Upper lobe of left lung (tissue), 6 donors: ENCODE measurements at regions not wholly inside any gene's neighbourhood (a gene's known extent, or its start where the extent isn't known, plus 50 kb on each side); places are given as distances from the start of the nearest gene placed in this dataset.
"Not testable (repeated sequence)": the region's sequence is repeated elsewhere in the genome, so short reads cannot be mapped to it uniquely, and the experiment has no call there.

ENCODE experiments used
- ATAC-seq, 2 donors: fragments of 200-7000 bp; cut with Tn5 transposase; one replicate each; pipeline ENCODE4 v1.9.1; 2022; ENCODE audit warnings: mild to moderate bottlenecking in 2 of 2, moderate library complexity in 2 of 2; ENCODE audit not compliant: low FRiP score in 2 of 2
- DNase-seq, 2 donors: peaks; one replicate each; pipeline ENCODE4 v3.0.0-alpha.2; 2019 to 2020
- H3K27ac ChIP-seq, 4 donors: fragments of 200-600 bp; sonication (generic); one replicate each; pipeline ENCODE4 v1.5.1; 2016 to 2019
- H3K27me3 ChIP-seq, 4 donors: fragments of 200-600 bp; sonication (generic); one replicate each; pipeline ENCODE4 v1.5.1; 2017 to 2019
- H3K36me3 ChIP-seq, 4 donors: fragments of 200-600 bp; sonication (generic); one replicate each; pipeline ENCODE4 v1.5.1; 2016 to 2019
- H3K4me1 ChIP-seq, 4 donors: fragments of 200-600 bp; sonication (generic); one replicate each; pipeline ENCODE4 v1.5.1; 2018 to 2019
- H3K4me3 ChIP-seq, 4 donors: fragments of 200-600 bp; sonication (generic); one replicate each; pipeline ENCODE4 v1.5.1; 2017 to 2019; ENCODE audit warnings: mild to moderate bottlenecking in 2 of 4, moderate library complexity in 1 of 4
- H3K9me3 ChIP-seq, 4 donors: fragments of 200-600 bp; sonication (generic); one replicate each; pipeline ENCODE4 v1.5.1; 2018 to 2019
- WGBS, 2 donors: methylation state at CpG; one replicate each; pipeline ENCODE4 v1.1.5; 2017 to 2018; 5-methylcytosine and 5-hydroxymethylcytosine counted together
- donor health status: DM: no; HTN: no; CAD: no; lungs with moderate emphysema.
- donor health status: DM: no; HTN: yes; CAD: no; lungs with severe emphysema.

DNA sequence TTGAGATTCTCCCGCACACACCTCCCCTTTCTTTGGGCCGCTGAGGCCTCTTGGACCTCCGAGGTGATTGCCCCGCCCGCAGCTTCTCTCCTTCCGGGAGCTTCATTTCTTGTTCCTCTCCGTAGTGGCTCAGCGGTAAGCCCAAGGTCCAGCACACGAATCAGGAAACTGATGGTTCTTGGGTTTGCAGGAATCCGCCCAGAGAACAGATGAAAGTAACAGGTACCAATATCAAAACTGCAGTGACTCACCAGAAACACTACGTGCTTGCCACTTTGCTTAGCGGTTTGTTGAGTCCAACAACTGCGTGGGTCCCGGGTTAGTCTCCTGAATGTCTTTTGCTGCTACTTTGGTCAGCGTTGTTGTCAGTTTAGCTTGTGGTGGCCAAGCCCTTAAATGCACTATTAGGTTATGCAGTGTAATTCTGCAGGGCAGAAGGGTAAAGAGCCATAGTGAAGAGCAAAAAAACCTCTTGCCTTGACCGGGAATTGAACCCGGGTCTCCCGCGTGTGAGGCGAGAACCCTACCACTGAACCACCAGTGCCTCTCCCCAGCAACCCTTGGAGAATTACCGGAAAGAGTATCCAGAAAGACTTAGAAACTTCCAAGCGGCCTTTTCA is 172.1 kb downstream of the FAM72C start:
- H3K36me3 ChIP-seq, H3K9me3 ChIP-seq, H3K4me3 ChIP-seq, DNase-seq, H3K27me3 ChIP-seq, H3K27ac ChIP-seq, H3K4me1 ChIP-seq: not testable (repeated sequence)
- no CpG with 5 or more reads among the region's 22 CpGs for WGBS, 2 donors
- ATAC-seq, result peak; percentile 59 to 71

DNA sequence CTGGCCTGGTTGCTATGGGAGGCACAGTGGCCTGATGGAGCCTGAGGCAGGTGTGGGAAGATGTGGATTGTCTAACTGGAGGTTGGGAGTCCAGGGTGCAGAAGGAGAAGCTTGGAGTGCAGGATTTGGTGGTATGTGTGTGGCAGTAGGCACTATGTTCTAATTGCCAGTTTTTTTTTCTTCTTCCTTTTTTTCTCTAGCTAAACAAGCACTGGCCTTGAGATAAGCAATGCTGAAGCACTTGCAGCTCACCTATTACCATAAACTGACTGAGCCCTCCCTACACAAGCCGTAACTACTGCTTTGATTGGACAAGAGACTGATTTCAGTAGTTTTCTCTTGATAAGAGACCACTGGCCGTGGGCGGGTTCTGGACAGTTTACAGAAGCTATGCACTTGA is 175.4 kb downstream of the FAM72C start:
- H3K4me3 ChIP-seq, H3K36me3 ChIP-seq, DNase-seq, H3K27ac ChIP-seq, ATAC-seq, H3K27me3 ChIP-seq, H3K9me3 ChIP-seq, H3K4me1 ChIP-seq: not testable (repeated sequence)
- WGBS, 2 donors, result no CpG with 5 or more reads among the region's 3 CpGs

DNA sequence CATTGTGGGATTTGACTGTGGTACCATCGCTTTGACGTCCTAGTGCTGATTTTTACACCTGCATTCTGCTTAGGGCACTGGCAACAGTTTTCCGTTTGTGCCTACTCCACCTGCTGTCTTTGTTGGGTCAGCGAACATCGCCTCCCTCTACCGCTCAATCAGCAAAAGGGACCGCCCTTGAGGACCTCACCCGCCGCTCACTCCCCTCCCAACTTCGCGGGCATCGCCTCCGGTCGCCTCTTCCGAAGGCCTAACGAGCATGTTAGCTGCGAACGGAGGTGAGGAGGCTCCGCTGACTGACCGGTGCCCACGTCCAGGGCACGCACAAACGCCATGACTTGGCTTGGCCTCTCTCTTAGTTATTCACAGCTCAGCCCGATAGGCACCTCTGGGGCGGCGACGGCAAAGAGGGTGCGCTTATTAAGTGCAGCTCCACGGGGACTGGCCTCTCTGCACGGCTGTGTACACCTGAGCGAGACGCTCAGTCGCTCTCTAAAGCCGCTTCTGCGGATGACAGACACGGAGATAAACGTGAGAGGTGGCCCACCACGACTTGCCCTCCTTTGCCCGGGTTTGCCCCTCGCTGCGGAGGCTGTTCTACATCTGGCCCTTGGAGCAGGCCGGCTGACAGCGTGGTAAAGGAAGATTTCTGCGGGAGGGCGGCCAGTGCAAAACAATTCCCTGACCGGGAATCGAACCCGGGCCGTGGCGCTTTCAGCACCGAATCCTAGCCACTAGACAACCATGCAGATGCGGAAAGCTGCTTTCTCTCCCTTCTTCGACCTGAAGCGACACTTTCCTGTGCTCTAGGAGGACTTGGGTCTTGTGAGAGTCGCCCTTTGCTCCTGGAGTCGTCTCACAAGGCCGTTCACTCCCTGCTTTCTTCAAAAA is 179.5 kb downstream of the FAM72C start:
- no CpG with 5 or more reads among the region's 57 CpGs for WGBS, 2 donors
- DNase-seq, H3K4me3 ChIP-seq, H3K4me1 ChIP-seq, H3K9me3 ChIP-seq, H3K27me3 ChIP-seq, H3K27ac ChIP-seq, H3K36me3 ChIP-seq: not testable (repeated sequence)
- ATAC-seq, result peak; percentile 34 to 53

DNA sequence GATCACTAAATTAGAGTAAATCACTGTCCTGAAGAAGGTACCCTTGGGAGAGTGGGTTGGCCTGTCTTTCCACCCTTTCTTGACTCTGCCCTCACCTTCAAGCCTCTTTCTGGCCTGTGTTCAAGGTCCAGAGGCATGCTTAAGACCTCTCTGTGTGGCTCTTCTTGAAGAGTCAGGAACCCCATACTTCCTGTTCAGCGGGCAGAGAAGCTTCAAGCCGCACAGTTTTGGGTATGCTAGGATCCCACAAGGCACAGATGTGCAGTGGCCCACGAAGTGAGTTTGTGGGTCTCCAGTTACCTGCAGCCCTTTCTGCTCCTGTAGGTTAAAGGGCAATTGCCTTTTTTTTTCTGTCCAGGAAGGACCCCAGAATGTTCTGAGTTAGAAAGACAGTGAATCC is 185.4 kb downstream of the FAM72C start:
- WGBS, 2 donors, result no CpG with 5 or more reads among the region's 3 CpGs
- H3K27ac ChIP-seq, H3K4me3 ChIP-seq, H3K36me3 ChIP-seq, ATAC-seq, DNase-seq, H3K9me3 ChIP-seq, H3K27me3 ChIP-seq, H3K4me1 ChIP-seq: not testable (repeated sequence)

DNA sequence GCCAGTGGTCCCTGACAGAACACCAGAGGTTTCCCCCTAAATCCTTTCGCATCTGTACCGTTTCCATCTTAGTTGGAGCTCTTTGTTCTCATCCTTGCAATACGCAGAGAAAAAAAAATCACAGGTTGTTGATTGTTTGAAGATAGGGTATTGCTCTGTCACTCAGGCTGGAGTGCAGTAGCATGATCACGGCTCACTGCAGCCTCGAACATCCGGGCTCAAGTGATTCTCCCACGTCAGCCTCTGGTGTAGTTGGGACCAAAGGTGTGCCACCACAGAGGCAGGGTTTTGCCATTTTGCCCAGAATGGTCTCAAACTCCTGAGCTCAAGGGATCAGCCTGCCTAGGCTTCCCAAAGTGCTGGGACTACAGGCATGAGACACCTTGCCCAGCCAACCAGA is 185.9 kb downstream of the FAM72C start:
- not testable (repeated sequence) for H3K4me3 ChIP-seq, H3K27me3 ChIP-seq, ATAC-seq, H3K9me3 ChIP-seq, DNase-seq, H3K27ac ChIP-seq, H3K4me1 ChIP-seq, H3K36me3 ChIP-seq
- WGBS, 2 donors, result no CpG with 5 or more reads among the region's 7 CpGs

DNA sequence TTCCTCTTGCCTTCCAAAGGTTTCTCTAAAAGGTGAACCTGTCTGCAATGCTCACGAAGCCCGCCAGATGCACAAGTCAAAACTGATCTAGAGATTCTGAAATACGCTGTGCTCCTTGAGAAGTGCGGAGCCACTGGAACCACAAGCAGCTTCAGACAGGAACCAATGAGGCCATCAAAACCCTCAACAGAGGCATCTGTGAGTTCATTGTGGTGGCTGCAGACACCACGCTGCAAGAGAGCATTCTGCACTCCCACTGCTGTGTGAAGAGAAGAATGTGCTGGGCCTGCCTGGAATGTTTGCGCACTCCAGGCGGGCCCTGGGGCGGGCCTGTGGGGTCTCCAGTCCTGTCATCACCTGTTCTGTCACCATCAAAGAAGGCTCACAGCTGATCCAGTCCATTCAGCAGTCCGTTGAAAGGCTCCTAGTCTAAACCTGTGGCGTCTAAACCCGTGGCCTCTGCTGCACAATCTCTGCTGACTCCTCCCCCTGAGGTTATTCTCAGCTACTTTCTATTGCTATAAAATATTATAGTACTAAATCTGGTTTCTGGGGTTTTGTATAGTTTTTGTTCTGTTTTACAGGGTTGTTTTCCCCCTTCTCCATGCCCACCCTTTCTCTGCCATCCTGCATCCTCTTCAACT is 187.4 kb downstream of the FAM72C start:
- H3K9me3 ChIP-seq, H3K27me3 ChIP-seq, H3K4me3 ChIP-seq, H3K4me1 ChIP-seq, H3K27ac ChIP-seq, H3K36me3 ChIP-seq, DNase-seq, ATAC-seq: not testable (repeated sequence)
- no CpG with 5 or more reads among the region's 11 CpGs for WGBS, 2 donors

DNA sequence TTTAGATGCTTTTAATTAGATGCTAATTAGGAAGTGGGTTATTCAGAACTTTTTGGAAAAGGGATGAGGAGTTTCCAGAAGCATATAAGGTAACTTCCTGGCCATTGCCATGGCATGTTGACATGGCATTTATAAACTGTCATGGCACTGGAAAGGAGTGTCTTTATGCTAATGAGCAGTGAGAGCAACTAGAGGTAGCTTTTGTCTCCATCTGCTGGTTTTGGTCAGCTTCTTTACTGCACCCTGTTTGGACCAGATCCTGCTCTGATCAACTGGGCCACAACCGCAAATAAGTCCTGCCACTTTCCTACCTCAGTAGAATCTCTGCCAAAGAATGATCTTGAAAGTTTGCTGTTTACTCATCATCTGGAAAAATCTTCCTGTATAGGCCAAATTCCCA is 193.6 kb downstream of the FAM72C start:
- not testable (repeated sequence) for ATAC-seq, DNase-seq, H3K27me3 ChIP-seq, H3K27ac ChIP-seq, H3K4me1 ChIP-seq, H3K4me3 ChIP-seq, H3K9me3 ChIP-seq, H3K36me3 ChIP-seq
- no CpG with 5 or more reads among the region's 1 CpG for WGBS, 2 donors

DNA sequence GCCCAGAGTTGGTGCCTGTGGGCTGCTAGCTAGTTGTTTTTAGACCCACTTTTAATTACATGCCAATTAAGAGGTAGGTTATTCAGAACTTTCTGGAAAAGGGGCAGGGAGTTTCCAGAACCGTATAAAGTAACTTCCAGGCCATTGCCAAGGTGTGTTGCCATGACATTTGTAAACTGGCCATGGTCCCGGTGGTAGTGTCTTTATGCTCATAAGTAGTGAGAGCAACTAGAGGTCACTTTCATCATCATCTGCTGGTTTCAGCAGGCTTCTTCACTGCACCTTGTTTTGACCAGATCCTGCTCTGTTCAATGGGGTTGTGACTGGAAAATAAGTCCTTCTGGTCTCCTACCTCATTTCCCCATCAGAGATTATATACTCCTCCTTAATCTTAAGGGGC is 207.0 kb downstream of the FAM72C start:
- not testable (repeated sequence) for H3K36me3 ChIP-seq, H3K27ac ChIP-seq, H3K27me3 ChIP-seq, DNase-seq, H3K4me3 ChIP-seq, H3K4me1 ChIP-seq, H3K9me3 ChIP-seq, ATAC-seq
- 63% methylated on average over 2 of the region's 2 CpGs; no CpG with 5 or more reads in 1 of the 2 donors for WGBS, 2 donors

DNA sequence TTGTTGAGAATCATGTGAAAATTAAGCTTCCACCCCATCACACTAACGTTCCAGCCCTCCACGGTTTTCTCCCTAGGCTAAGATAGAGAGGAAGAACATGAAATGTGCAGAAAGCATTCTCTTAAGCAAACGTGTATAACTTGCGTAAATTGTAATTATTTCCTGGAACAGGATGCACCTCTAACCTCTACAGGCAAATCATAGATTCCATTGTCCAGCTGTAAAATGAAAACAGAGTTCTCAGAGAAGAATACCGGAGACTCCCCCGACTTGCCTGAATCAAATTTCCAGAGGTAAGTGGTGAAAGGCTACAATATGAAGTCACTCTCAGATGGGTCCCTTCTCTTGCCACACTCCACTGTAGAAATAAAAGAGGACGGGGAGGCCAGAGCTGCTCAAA is 211.4 kb downstream of the FAM72C start:
- H3K4me1 ChIP-seq, H3K4me3 ChIP-seq, H3K36me3 ChIP-seq, H3K27ac ChIP-seq, H3K27me3 ChIP-seq, H3K9me3 ChIP-seq, DNase-seq, ATAC-seq: not testable (repeated sequence)
- WGBS, 2 donors, result 46 to 48% methylated on average over 4 to 5 of the region's 7 CpGs

DNA sequence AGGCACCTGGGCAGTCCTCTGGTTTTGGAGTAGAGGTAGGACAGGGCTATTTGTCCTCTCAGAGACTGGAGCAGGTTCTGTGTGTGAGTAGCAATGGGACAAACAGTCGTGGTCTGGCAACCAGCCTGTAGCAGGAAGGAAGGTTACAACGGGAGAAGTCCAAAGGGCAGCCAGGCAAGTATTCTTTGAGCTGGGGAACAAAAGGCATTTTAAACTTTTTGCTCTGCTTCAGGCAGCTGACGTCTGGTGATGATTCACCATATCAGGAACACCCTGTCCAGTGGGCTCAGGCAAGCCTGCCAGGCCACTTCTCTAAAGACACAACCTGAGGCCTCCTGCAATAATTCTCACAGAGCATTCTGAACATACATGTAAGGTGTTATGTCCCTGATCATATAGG is 215.8 kb downstream of the FAM72C start:
- ATAC-seq (peak; percentile 55 to 63), DNase-seq (peak in 1 of 2 donors; percentile 25)
- H3K27ac ChIP-seq, H3K4me3 ChIP-seq, H3K27me3 ChIP-seq, H3K4me1 ChIP-seq, H3K36me3 ChIP-seq, H3K9me3 ChIP-seq: not testable (repeated sequence)
- WGBS, 2 donors, result 20 to 42% methylated on average over 1 to 3 of the region's 3 CpGs
